ENCODE measurements at regions not wholly inside any gene's neighbourhood (a gene's known extent, or its start where the extent isn't known, plus 50 kb on each side); places are given as distances from the start of the nearest gene placed in this dataset.

DNA sequence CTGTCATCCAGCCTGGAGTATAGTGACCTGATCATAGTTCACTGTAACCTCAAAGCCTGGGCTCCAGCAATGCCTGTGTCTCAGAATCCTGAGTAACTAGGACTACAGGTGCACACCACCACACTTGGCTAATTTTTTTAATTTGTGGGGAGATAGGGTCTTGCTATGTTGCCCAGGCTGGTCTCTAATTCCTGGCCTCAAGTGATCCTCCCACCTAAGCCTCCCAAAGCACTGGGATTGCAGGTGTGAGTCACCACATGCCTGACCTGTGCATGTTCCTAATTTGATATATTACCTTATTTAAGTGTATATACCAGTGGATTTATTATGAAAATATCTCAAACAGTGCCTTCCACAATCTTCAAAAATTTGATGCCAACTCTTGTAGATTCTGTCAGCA is 123.6 kb upstream of the XIRP2 start:
- TF ChIP-seq, protein P1, sequence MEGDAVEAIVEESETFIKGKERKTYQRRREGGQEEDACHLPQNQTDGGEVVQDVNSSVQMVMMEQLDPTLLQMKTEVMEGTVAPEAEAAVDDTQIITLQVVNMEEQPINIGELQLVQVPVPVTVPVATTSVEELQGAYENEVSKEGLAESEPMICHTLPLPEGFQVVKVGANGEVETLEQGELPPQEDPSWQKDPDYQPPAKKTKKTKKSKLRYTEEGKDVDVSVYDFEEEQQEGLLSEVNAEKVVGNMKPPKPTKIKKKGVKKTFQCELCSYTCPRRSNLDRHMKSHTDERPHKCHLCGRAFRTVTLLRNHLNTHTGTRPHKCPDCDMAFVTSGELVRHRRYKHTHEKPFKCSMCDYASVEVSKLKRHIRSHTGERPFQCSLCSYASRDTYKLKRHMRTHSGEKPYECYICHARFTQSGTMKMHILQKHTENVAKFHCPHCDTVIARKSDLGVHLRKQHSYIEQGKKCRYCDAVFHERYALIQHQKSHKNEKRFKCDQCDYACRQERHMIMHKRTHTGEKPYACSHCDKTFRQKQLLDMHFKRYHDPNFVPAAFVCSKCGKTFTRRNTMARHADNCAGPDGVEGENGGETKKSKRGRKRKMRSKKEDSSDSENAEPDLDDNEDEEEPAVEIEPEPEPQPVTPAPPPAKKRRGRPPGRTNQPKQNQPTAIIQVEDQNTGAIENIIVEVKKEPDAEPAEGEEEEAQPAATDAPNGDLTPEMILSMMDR (IDR thresholded peaks at IDR 0.05; ENCODE audit: poor library complexity, severe bottlenecking): no peak
- TF ChIP-seq EZH2 (IDR thresholded peaks at IDR 0.05; ENCODE audit: borderline replicate concordance, insufficient read depth, low read length, poor library complexity, severe bottlenecking): no peak
- TF ChIP-seq POLR2AphosphoS5 (IDR thresholded peaks at IDR 0.05): no peak
- TF ChIP-seq EP300 (conservative IDR thresholded peaks at IDR 0.05; ENCODE audit: poor library complexity, severe bottlenecking): no peak
- TF ChIP-seq SMC3 (conservative IDR thresholded peaks at IDR 0.05; ENCODE audit: poor library complexity): no peak
- no peak for TF ChIP-seq MXI1 (conservative IDR thresholded peaks at IDR 0.05; ENCODE audit: poor library complexity, severe bottlenecking)
- no peak for TF ChIP-seq RAD21 (conservative IDR thresholded peaks at IDR 0.05)
- TF ChIP-seq, protein P2, sequence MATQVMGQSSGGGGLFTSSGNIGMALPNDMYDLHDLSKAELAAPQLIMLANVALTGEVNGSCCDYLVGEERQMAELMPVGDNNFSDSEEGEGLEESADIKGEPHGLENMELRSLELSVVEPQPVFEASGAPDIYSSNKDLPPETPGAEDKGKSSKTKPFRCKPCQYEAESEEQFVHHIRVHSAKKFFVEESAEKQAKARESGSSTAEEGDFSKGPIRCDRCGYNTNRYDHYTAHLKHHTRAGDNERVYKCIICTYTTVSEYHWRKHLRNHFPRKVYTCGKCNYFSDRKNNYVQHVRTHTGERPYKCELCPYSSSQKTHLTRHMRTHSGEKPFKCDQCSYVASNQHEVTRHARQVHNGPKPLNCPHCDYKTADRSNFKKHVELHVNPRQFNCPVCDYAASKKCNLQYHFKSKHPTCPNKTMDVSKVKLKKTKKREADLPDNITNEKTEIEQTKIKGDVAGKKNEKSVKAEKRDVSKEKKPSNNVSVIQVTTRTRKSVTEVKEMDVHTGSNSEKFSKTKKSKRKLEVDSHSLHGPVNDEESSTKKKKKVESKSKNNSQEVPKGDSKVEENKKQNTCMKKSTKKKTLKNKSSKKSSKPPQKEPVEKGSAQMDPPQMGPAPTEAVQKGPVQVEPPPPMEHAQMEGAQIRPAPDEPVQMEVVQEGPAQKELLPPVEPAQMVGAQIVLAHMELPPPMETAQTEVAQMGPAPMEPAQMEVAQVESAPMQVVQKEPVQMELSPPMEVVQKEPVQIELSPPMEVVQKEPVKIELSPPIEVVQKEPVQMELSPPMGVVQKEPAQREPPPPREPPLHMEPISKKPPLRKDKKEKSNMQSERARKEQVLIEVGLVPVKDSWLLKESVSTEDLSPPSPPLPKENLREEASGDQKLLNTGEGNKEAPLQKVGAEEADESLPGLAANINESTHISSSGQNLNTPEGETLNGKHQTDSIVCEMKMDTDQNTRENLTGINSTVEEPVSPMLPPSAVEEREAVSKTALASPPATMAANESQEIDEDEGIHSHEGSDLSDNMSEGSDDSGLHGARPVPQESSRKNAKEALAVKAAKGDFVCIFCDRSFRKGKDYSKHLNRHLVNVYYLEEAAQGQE (IDR thresholded peaks at IDR 0.05; ENCODE audit: borderline replicate concordance): no peak
- no peak for TF ChIP-seq TAF1 (IDR thresholded peaks at IDR 0.05; ENCODE audit: low read depth)
